ENCODE measurements at regions not wholly inside any gene's neighbourhood (a gene's known extent, or its start where the extent isn't known, plus 50 kb on each side); places are given as distances from the start of the nearest gene placed in this dataset.

GRCh38 chr3:168961271-168961670, 702.2 kb downstream of the MECOM start:
- no peak overlapping the region for H3K27ac ChIP-seq (ENCODE audit: low read depth, low read length)
- no peak for DNase-seq
- no peak overlapping the region for H3K23ac ChIP-seq (ENCODE audit: low read length)
- no peak overlapping the region for H4K8ac ChIP-seq (ENCODE audit: low read depth, low read length)
- WGBS (ENCODE audit: extremely low coverage, insufficient coverage, low lambda C conversion rate), result no CpG with 5 or more reads among the region's 2 CpGs
- no peak overlapping the region for H4K5ac ChIP-seq (ENCODE audit: low read length)
- H3K4me3 ChIP-seq (ENCODE audit: low read length), result no peak overlapping the region
- H3K79me1 ChIP-seq (ENCODE audit: low read length), result no peaks in the 10 kb centered on the region
- no peak overlapping the region for H2BK120ac ChIP-seq (ENCODE audit: low read depth, low read length)
- no peak overlapping the region for H3K56ac ChIP-seq (ENCODE audit: low read length)
- H3K79me2 ChIP-seq (ENCODE audit: control insufficient read depth, insufficient read depth, low read length), result no peaks in the 10 kb centered on the region
- H3K9ac ChIP-seq (ENCODE audit: low read length), result no peak overlapping the region
- no peak overlapping the region for H2AK5ac ChIP-seq (ENCODE audit: low read length)
- no peaks in the 10 kb centered on the region for H3K4me1 ChIP-seq (ENCODE audit: control insufficient read depth, low read depth, low read length)
- no peaks in the 10 kb centered on the region for H3K27me3 ChIP-seq (ENCODE audit: insufficient read depth, low read length, poor library complexity)
- H3K4ac ChIP-seq (ENCODE audit: low read depth, low read length), result no peak overlapping the region
- H3K18ac ChIP-seq (ENCODE audit: low read length), result no peak overlapping the region
- no peak overlapping the region for H3K4me2 ChIP-seq (ENCODE audit: low read length)
- H3K36me3 ChIP-seq (ENCODE audit: control insufficient read depth, insufficient read depth, low read length), result no peaks in the 10 kb centered on the region
- no peak overlapping the region for H2BK5ac ChIP-seq (ENCODE audit: low read length)
- H2BK15ac ChIP-seq (replicated peaks; ENCODE audit: low read depth), result no peak overlapping the region

- no peak overlapping the region for H3K4ac ChIP-seq (ENCODE audit: low read depth, low read length)
- H3K4me3 ChIP-seq (ENCODE audit: low read length), result no peak overlapping the region
- H3K23ac ChIP-seq (ENCODE audit: low read length), result no peak overlapping the region
- H2BK15ac ChIP-seq (replicated peaks; ENCODE audit: low read depth), result no peak overlapping the region
- no peak overlapping the region for H3K4me2 ChIP-seq (ENCODE audit: low read length)
- DNase-seq, result no peak
- H3K79me1 ChIP-seq (ENCODE audit: low read length), result no peaks in the 10 kb centered on the region
- H2BK120ac ChIP-seq (ENCODE audit: low read depth, low read length), result no peak overlapping the region
- no peak overlapping the region for H4K5ac ChIP-seq (ENCODE audit: low read length)
- no peak overlapping the region for H3K56ac ChIP-seq (ENCODE audit: low read length)
- no peak overlapping the region for H2BK5ac ChIP-seq (ENCODE audit: low read length)
- H3K4me1 ChIP-seq (ENCODE audit: control insufficient read depth, low read depth, low read length), result no peaks in the 10 kb centered on the region
- no peak overlapping the region for H2AK5ac ChIP-seq (ENCODE audit: low read length)
- H3K79me2 ChIP-seq (ENCODE audit: control insufficient read depth, insufficient read depth, low read length), result no peaks in the 10 kb centered on the region
- WGBS (ENCODE audit: extremely low coverage, insufficient coverage, low lambda C conversion rate), result no CpG with 5 or more reads among the region's 3 CpGs
- H4K8ac ChIP-seq (ENCODE audit: low read depth, low read length), result no peak overlapping the region
- no peak overlapping the region for H3K9ac ChIP-seq (ENCODE audit: low read length)
- no peak overlapping the region for H3K18ac ChIP-seq (ENCODE audit: low read length)
- H3K36me3 ChIP-seq (ENCODE audit: control insufficient read depth, insufficient read depth, low read length), result no peaks in the 10 kb centered on the region
- no peak overlapping the region for H3K27ac ChIP-seq (ENCODE audit: low read depth, low read length)
- H3K27me3 ChIP-seq (ENCODE audit: insufficient read depth, low read length, poor library complexity), result no peaks in the 10 kb centered on the region
These were observed 703.8 kb downstream of the MECOM start for GRCh38 chr3:168959731-168960130.

GRCh38 chr3:168958466-168958865, 705.0 kb downstream of the MECOM start:
- H4K5ac ChIP-seq (ENCODE audit: low read length), result no peak overlapping the region
- no peaks in the 10 kb centered on the region for H3K4me1 ChIP-seq (ENCODE audit: control insufficient read depth, low read depth, low read length)
- H3K27ac ChIP-seq (ENCODE audit: low read depth, low read length), result no peak overlapping the region
- no CpG with 5 or more reads among the region's 3 CpGs for WGBS (ENCODE audit: extremely low coverage, insufficient coverage, low lambda C conversion rate)
- H3K18ac ChIP-seq (ENCODE audit: low read length), result no peak overlapping the region
- no peak overlapping the region for H3K4me2 ChIP-seq (ENCODE audit: low read length)
- H3K4me3 ChIP-seq (ENCODE audit: low read length), result no peak overlapping the region
- no peak for DNase-seq
- H3K4ac ChIP-seq (ENCODE audit: low read depth, low read length), result no peak overlapping the region
- H2BK5ac ChIP-seq (ENCODE audit: low read length), result no peak overlapping the region
- no peak overlapping the region for H4K8ac ChIP-seq (ENCODE audit: low read depth, low read length)
- H2AK5ac ChIP-seq (ENCODE audit: low read length), result no peak overlapping the region
- no peak overlapping the region for H2BK15ac ChIP-seq (replicated peaks; ENCODE audit: low read depth)
- H3K23ac ChIP-seq (ENCODE audit: low read length), result no peak overlapping the region
- no peaks in the 10 kb centered on the region for H3K79me2 ChIP-seq (ENCODE audit: control insufficient read depth, insufficient read depth, low read length)
- no peaks in the 10 kb centered on the region for H3K27me3 ChIP-seq (ENCODE audit: insufficient read depth, low read length, poor library complexity)
- no peak overlapping the region for H3K56ac ChIP-seq (ENCODE audit: low read length)
- H2BK120ac ChIP-seq (ENCODE audit: low read depth, low read length), result no peak overlapping the region
- H3K9ac ChIP-seq (ENCODE audit: low read length), result no peak overlapping the region
- no peaks in the 10 kb centered on the region for H3K79me1 ChIP-seq (ENCODE audit: low read length)
- H3K36me3 ChIP-seq (ENCODE audit: control insufficient read depth, insufficient read depth, low read length), result no peaks in the 10 kb centered on the region

GRCh38 chr3:168956076-168956475, 707.4 kb downstream of the MECOM start:
- H3K9ac ChIP-seq (ENCODE audit: low read length), result no peak overlapping the region
- no peak overlapping the region for H3K4me2 ChIP-seq (ENCODE audit: low read length)

GRCh38 chr3:168952551-168952950, 711.0 kb downstream of the MECOM start:
- no peak overlapping the region for H2BK5ac ChIP-seq (ENCODE audit: low read length)
- H3K36me3 ChIP-seq (ENCODE audit: control insufficient read depth, insufficient read depth, low read length), result no peaks in the 10 kb centered on the region
- H2AK5ac ChIP-seq (ENCODE audit: low read length), result no peak overlapping the region
- no peak overlapping the region for H2BK15ac ChIP-seq (replicated peaks; ENCODE audit: low read depth)
- no peak overlapping the region for H4K5ac ChIP-seq (ENCODE audit: low read length)
- DNase-seq, result peak; percentile 16
- H3K27me3 ChIP-seq (ENCODE audit: insufficient read depth, low read length, poor library complexity), result no peaks in the 10 kb centered on the region
- H3K4me1 ChIP-seq (ENCODE audit: control insufficient read depth, low read depth, low read length), result no peaks in the 10 kb centered on the region
- H3K27ac ChIP-seq (ENCODE audit: low read depth, low read length), result no peak overlapping the region
- no peaks in the 10 kb centered on the region for H3K79me2 ChIP-seq (ENCODE audit: control insufficient read depth, insufficient read depth, low read length)
- H3K4me2 ChIP-seq (ENCODE audit: low read length), result no peak overlapping the region
- no peak overlapping the region for H3K56ac ChIP-seq (ENCODE audit: low read length)
- no peak overlapping the region for H3K23ac ChIP-seq (ENCODE audit: low read length)
- no CpG with 5 or more reads among the region's 4 CpGs for WGBS (ENCODE audit: extremely low coverage, insufficient coverage, low lambda C conversion rate)
- H3K18ac ChIP-seq (ENCODE audit: low read length), result no peak overlapping the region
- H3K9ac ChIP-seq (ENCODE audit: low read length), result no peak overlapping the region
- no peak overlapping the region for H2BK120ac ChIP-seq (ENCODE audit: low read depth, low read length)
- no peak overlapping the region for H4K8ac ChIP-seq (ENCODE audit: low read depth, low read length)
- H3K4ac ChIP-seq (ENCODE audit: low read depth, low read length), result no peak overlapping the region
- no peak overlapping the region for H3K4me3 ChIP-seq (ENCODE audit: low read length)
- H3K79me1 ChIP-seq (ENCODE audit: low read length), result no peaks in the 10 kb centered on the region

More at GRCh38 chr3:168956076-168956475, 707.4 kb downstream of the MECOM start:
- Histone ChIP-seq H4K5ac (ENCODE audit: low read length) (no peak overlapping the region), H3K4me1 (ENCODE audit: control insufficient read depth, low read depth, low read length) (no peaks in the 10 kb centered on the region), H3K79me2 (ENCODE audit: control insufficient read depth, insufficient read depth, low read length) (no peaks in the 10 kb centered on the region), H3K79me1 (ENCODE audit: low read length) (no peaks in the 10 kb centered on the region), H3K4me3 (ENCODE audit: low read length) (no peak overlapping the region), H3K23ac (ENCODE audit: low read length) (no peak overlapping the region), H3K4ac (ENCODE audit: low read depth, low read length) (no peak overlapping the region), H4K8ac (ENCODE audit: low read depth, low read length) (no peak overlapping the region), H3K18ac (ENCODE audit: low read length) (no peak overlapping the region), H2BK5ac (ENCODE audit: low read length) (no peak overlapping the region), H2BK15ac (replicated peaks; ENCODE audit: low read depth) (no peak overlapping the region), H3K27ac (ENCODE audit: low read depth, low read length) (no peak overlapping the region), H3K56ac (ENCODE audit: low read length) (no peak overlapping the region), H3K27me3 (ENCODE audit: insufficient read depth, low read length, poor library complexity) (no peaks in the 10 kb centered on the region), H3K36me3 (ENCODE audit: control insufficient read depth, insufficient read depth, low read length) (no peaks in the 10 kb centered on the region), H2AK5ac (ENCODE audit: low read length) (no peak overlapping the region), H2BK120ac (ENCODE audit: low read depth, low read length) (no peak overlapping the region)
- DNase-seq, result no peak
- WGBS (ENCODE audit: extremely low coverage, insufficient coverage, low lambda C conversion rate), result no CpG with 5 or more reads among the region's 8 CpGs

- H3K36me3 ChIP-seq (ENCODE audit: control insufficient read depth, insufficient read depth, low read length), result no peaks in the 10 kb centered on the region
These were observed 711.6 kb downstream of the MECOM start for GRCh38 chr3:168951884-168952283.

More at GRCh38 chr3:168951884-168952283, 711.6 kb downstream of the MECOM start:
- H3K27me3 ChIP-seq (ENCODE audit: insufficient read depth, low read length, poor library complexity), result no peaks in the 10 kb centered on the region
- no peaks in the 10 kb centered on the region for H3K79me1 ChIP-seq (ENCODE audit: low read length)
- H3K79me2 ChIP-seq (ENCODE audit: control insufficient read depth, insufficient read depth, low read length), result no peaks in the 10 kb centered on the region
- no peak for DNase-seq
- no peak overlapping the region for H3K18ac ChIP-seq (ENCODE audit: low read length)
- H2BK5ac ChIP-seq (ENCODE audit: low read length), result no peak overlapping the region
- no peak overlapping the region for H2BK15ac ChIP-seq (replicated peaks; ENCODE audit: low read depth)
- H3K4me2 ChIP-seq (ENCODE audit: low read length), result no peak overlapping the region
- no peak overlapping the region for H4K5ac ChIP-seq (ENCODE audit: low read length)
- H2BK120ac ChIP-seq (ENCODE audit: low read depth, low read length), result no peak overlapping the region
- no peak overlapping the region for H4K8ac ChIP-seq (ENCODE audit: low read depth, low read length)
- WGBS (ENCODE audit: extremely low coverage, insufficient coverage, low lambda C conversion rate), result no CpG with 5 or more reads among the region's 3 CpGs
- H3K4me1 ChIP-seq (ENCODE audit: control insufficient read depth, low read depth, low read length), result no peaks in the 10 kb centered on the region
- no peak overlapping the region for H3K56ac ChIP-seq (ENCODE audit: low read length)
- H2AK5ac ChIP-seq (ENCODE audit: low read length), result no peak overlapping the region
- H3K4me3 ChIP-seq (ENCODE audit: low read length), result no peak overlapping the region
- H3K4ac ChIP-seq (ENCODE audit: low read depth, low read length), result no peak overlapping the region
- H3K23ac ChIP-seq (ENCODE audit: low read length), result no peak overlapping the region
- no peak overlapping the region for H3K27ac ChIP-seq (ENCODE audit: low read depth, low read length)
- no peak overlapping the region for H3K9ac ChIP-seq (ENCODE audit: low read length)

All from mesendoderm (in vitro differentiated cells).